Mesendoderm (in vitro differentiated cells): ENCODE measurements at regions not wholly inside any gene's neighbourhood (a gene's known extent, or its start where the extent isn't known, plus 50 kb on each side); places are given as distances from the start of the nearest gene placed in this dataset.

Experiments
- DNase-seq: peaks from one replicate; pipeline ENCODE4 v3.0.0; 2013
- H2AK5ac ChIP-seq: 2 replicates; pipeline ENCODE4 v1.6.1; 2013; ENCODE audit warnings: low read length, inconsistent platforms
- H2BK120ac ChIP-seq: 2 replicates; pipeline ENCODE4 v1.6.1; 2013; ENCODE audit warnings: low read depth, mild to moderate bottlenecking, low read length, moderate library complexity, mixed read lengths
- H2BK15ac ChIP-seq: replicated peaks from 2 replicates; pipeline ENCODE4 v1.6.1; 2013; ENCODE audit warnings: low read depth, mild to moderate bottlenecking, moderate library complexity
- H2BK5ac ChIP-seq: 2 replicates; pipeline ENCODE4 v1.6.1; 2013; ENCODE audit warnings: low read length, inconsistent platforms
- H3K18ac ChIP-seq: 2 replicates; pipeline ENCODE4 v1.6.1; 2013; ENCODE audit warnings: mild to moderate bottlenecking, low read length, mixed read lengths
- H3K23ac ChIP-seq: one replicate; pipeline ENCODE4 v1.6.1; 2013; ENCODE audit warnings: low read length
- H3K27ac ChIP-seq: 2 replicates; pipeline ENCODE4 v1.5.1; 2013; ENCODE audit warnings: low read depth, mild to moderate bottlenecking, inconsistent platforms, low read length, moderate library complexity
- H3K27me3 ChIP-seq: 2 replicates; pipeline ENCODE4 v1.6.1; 2013; ENCODE audit warnings: low read length, control low read depth, mild to moderate bottlenecking, inconsistent platforms; ENCODE audit not compliant: insufficient read depth, poor library complexity
- H3K36me3 ChIP-seq: 2 replicates; pipeline ENCODE4 v1.6.1; 2013; ENCODE audit warnings: low read length, inconsistent platforms; ENCODE audit not compliant: control insufficient read depth, insufficient read depth
- H3K4ac ChIP-seq: one replicate; pipeline ENCODE4 v1.6.1; 2013; ENCODE audit warnings: low read depth, mild to moderate bottlenecking, low read length, moderate library complexity
- H3K4me1 ChIP-seq: 2 replicates; pipeline ENCODE4 v1.6.1; 2013; ENCODE audit warnings: low read depth, low read length, inconsistent platforms; ENCODE audit not compliant: control insufficient read depth
- H3K4me2 ChIP-seq: 2 replicates; pipeline ENCODE4 v1.6.1; 2013; ENCODE audit warnings: low read length
- H3K4me3 ChIP-seq: 2 replicates; pipeline ENCODE4 v1.5.1; 2013; ENCODE audit warnings: mild to moderate bottlenecking, low read length
- H3K56ac ChIP-seq: one replicate; pipeline ENCODE4 v1.6.1; 2013; ENCODE audit warnings: low read length
- H3K79me1 ChIP-seq: 2 replicates; pipeline ENCODE4 v1.6.1; 2013; ENCODE audit warnings: low read length, inconsistent platforms
- H3K79me2 ChIP-seq: 2 replicates; pipeline ENCODE4 v1.6.1; 2013; ENCODE audit warnings: mild to moderate bottlenecking, low read length; ENCODE audit not compliant: control insufficient read depth, insufficient read depth
- H3K9ac ChIP-seq: 2 replicates; pipeline ENCODE4 v1.6.1; 2013; ENCODE audit warnings: low read length, inconsistent platforms
- H4K5ac ChIP-seq: one replicate; pipeline ENCODE4 v1.6.1; 2013; ENCODE audit warnings: low read length
- H4K8ac ChIP-seq: one replicate; pipeline ENCODE4 v1.6.1; 2013; ENCODE audit warnings: low read depth, mild to moderate bottlenecking, control low read depth, low read length, moderate library complexity
- WGBS: extraction: QIAGEN DNeasy Blood & Tissue Kit; methylation state at CpG from one replicate; pipeline ENCODE4 v1.1.7; 2013; ENCODE audit warnings: low lambda C conversion rate, missing lambda C conversion rate; ENCODE audit not compliant: insufficient coverage; ENCODE audit errors: extremely low coverage; 5-methylcytosine and 5-hydroxymethylcytosine counted together

DNA sequence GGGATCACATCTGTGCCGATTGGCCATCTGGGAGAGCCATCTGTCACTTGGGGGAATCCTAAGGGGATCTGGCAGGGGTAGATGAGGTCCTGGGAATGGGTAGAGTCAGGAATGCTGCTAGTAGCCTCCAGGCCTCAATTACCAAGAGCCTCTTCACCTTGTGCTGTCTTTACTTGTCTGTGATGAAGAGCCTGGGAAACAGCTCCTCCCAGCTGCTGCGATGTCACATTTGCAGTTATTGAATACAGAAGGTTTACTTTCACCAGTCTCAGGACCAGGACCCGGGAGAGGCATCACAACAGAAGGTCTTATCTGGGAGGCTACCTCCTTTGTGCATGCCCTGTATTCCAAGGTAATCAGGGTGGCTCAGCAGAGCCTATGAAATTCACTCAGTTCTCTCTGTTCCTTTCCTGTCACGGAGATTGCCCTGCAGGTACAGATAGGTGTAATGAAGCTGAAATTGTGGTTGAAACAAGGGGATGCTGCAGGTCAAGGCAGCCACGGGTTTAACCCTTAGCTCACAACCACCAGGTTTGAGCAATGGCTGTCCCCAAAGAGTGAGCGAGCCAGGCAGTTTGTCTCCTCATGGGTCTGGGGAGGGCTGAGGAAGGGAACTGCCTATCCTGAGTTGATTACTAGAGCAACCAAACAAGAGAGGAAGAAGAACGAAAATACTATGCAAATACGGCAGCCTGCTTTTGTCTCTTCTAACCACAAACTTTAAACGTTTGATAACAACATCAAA lies 298.9 kb upstream of the RORA start:
- H3K27ac ChIP-seq = no peak overlapping the region

DNA sequence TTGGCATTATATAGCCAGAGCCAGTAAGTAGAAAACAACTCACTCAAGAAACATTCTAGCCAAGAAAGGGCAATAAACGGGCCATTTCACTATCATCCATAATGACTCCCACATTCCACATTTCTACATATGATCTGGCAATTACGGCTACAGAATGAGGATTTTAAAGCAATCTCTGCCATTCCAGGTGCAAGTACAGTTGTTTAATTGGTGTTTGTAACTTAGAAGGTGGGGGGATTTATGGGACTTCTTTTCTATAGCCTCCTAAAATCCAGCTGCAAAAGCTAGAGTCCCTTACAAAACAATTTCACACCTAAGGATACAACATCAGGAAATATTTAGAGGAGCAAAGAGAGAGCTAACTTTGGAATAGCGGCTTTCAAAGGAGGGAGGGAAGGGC lies 295.4 kb upstream of the RORA start:
- Histone ChIP-seq H3K18ac (no peak overlapping the region), H3K27me3 (no peaks in the 10 kb centered on the region), H3K4me2 (no peak overlapping the region), H3K27ac (no peak overlapping the region), H3K23ac (no peak overlapping the region), H3K4ac (no peak overlapping the region), H2BK120ac (no peak overlapping the region), H2AK5ac (no peak overlapping the region), H3K56ac (no peak overlapping the region), H2BK5ac (no peak overlapping the region), H3K4me3 (no peak overlapping the region), H3K9ac (no peak overlapping the region), H3K79me2 (no peaks in the 10 kb centered on the region), H4K5ac (no peak overlapping the region), H3K4me1 (peaks cover 3% of the 10 kb centered on the region), H3K79me1 (no peaks in the 10 kb centered on the region), H4K8ac (no peak overlapping the region), H3K36me3 (no peaks in the 10 kb centered on the region), H2BK15ac (no peak overlapping the region)
- no peak for DNase-seq
- no CpG with 5 or more reads among the region's 3 CpGs for WGBS

More for the DNA sequence above, 298.9 kb upstream of the RORA start:
- H2AK5ac ChIP-seq = no peak overlapping the region
- no peak overlapping the region for H3K4ac ChIP-seq
- H3K79me1 ChIP-seq = no peaks in the 10 kb centered on the region
- no peak overlapping the region for H3K18ac ChIP-seq
- no peaks in the 10 kb centered on the region for H3K27me3 ChIP-seq
- H3K36me3 ChIP-seq = no peaks in the 10 kb centered on the region
- no peak overlapping the region for H2BK120ac ChIP-seq
- DNase-seq = peak; percentile 46
- no peak overlapping the region for H3K23ac ChIP-seq
- WGBS = no CpG with 5 or more reads among the region's 9 CpGs
- no peak overlapping the region for H3K4me2 ChIP-seq
- no peak overlapping the region for H4K8ac ChIP-seq
- no peak overlapping the region for H3K4me3 ChIP-seq
- no peak overlapping the region for H4K5ac ChIP-seq
- no peak overlapping the region for H2BK15ac ChIP-seq
- H3K9ac ChIP-seq = no peak overlapping the region
- peak overlapping the region; percentile 11 for H3K56ac ChIP-seq
- H3K79me2 ChIP-seq = no peaks in the 10 kb centered on the region
- H2BK5ac ChIP-seq = no peak overlapping the region
- H3K4me1 ChIP-seq = peaks cover 3% of the 10 kb centered on the region

DNA sequence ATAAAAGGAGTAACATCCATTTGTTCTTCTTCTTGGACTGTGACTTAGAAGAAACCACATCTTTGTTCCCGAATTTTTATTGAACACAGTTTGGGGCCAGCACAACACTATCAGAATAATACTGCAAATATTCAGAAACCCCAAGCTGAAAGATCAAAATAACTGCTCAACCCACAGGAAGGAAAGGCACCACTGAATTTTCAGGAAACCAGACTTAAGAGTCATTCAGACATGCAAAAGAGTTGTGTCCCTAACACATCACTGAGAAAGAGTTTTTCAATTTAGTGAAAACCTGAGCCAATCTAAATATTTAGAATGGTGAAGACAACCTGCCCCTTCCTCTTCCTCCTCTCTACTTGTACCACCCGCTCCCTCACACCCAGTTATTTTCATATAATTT lies 295.0 kb upstream of the RORA start:
- Histone ChIP-seq H3K79me1 (no peaks in the 10 kb centered on the region), H2BK120ac (no peak overlapping the region), H4K5ac (no peak overlapping the region), H2BK15ac (no peak overlapping the region), H3K9ac (no peak overlapping the region), H3K27ac (no peak overlapping the region), H3K4me1 (peaks cover 3% of the 10 kb centered on the region), H3K79me2 (no peaks in the 10 kb centered on the region), H3K27me3 (no peaks in the 10 kb centered on the region), H3K36me3 (no peaks in the 10 kb centered on the region), H3K4ac (no peak overlapping the region), H2BK5ac (no peak overlapping the region), H3K4me2 (no peak overlapping the region), H3K4me3 (no peak overlapping the region), H4K8ac (no peak overlapping the region), H2AK5ac (no peak overlapping the region), H3K18ac (no peak overlapping the region), H3K56ac (no peak overlapping the region), H3K23ac (no peak overlapping the region)
- no peak for DNase-seq
- WGBS = no CpG with 5 or more reads among the region's 2 CpGs

DNA sequence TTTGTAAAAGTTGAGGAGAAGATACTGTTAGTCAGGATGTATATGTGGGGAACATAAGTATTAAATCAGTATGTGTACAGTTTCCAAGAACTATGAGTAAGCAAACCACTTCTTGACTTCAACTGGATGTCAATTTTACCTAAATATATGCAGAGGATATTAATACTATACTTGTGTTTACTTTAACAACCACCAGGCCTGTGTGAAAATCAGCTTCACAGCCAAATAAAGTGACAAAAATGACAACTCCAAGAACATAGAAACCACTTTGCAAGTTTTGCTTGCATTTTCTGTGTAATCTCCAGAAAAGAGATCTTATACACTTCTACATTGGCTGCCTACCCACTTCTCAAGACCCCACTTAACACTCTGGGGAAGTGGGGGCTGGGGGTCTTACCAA lies 293.3 kb upstream of the RORA start:
- Histone ChIP-seq H4K8ac (no peak overlapping the region), H3K79me1 (no peaks in the 10 kb centered on the region), H3K23ac (no peak overlapping the region), H3K79me2 (no peaks in the 10 kb centered on the region), H3K27me3 (no peaks in the 10 kb centered on the region), H2BK15ac (no peak overlapping the region), H3K56ac (no peak overlapping the region), H2BK5ac (no peak overlapping the region), H3K4me2 (no peak overlapping the region), H2BK120ac (no peak overlapping the region), H2AK5ac (no peak overlapping the region), H3K4me1 (no peaks in the 10 kb centered on the region), H3K4me3 (no peak overlapping the region), H3K18ac (no peak overlapping the region), H3K36me3 (no peaks in the 10 kb centered on the region), H4K5ac (no peak overlapping the region), H3K4ac (no peak overlapping the region), H3K9ac (no peak overlapping the region), H3K27ac (no peak overlapping the region)
- DNase-seq = no peak

DNA sequence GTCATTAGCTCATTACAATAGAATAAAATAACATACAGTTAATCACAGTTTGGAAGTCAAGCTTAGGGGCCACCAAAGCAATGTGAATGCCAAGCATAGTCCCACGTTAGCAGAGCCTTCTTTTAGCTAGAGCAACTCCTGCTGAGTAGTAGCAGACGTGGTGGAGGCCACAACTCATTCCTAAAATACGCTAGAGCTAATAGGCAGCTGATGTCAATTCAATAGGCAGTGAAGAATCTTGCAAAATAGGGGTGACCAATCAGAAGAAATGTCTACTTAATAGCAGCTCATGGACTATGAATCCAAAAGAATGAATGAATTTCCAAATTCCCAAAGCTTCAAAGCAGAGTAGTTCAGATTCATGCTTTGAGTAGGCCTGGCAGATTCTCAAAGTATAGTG lies 292.9 kb upstream of the RORA start:
- Histone ChIP-seq H3K23ac (no peak overlapping the region), H3K56ac (no peak overlapping the region), H3K18ac (no peak overlapping the region), H3K4me2 (no peak overlapping the region), H3K79me2 (no peaks in the 10 kb centered on the region), H3K4me3 (no peak overlapping the region), H2BK5ac (no peak overlapping the region), H3K27ac (no peak overlapping the region), H2AK5ac (no peak overlapping the region), H3K36me3 (no peaks in the 10 kb centered on the region), H3K79me1 (no peaks in the 10 kb centered on the region), H3K9ac (no peak overlapping the region), H3K4me1 (no peaks in the 10 kb centered on the region), H2BK15ac (no peak overlapping the region), H4K8ac (no peak overlapping the region), H3K27me3 (no peaks in the 10 kb centered on the region), H3K4ac (no peak overlapping the region), H2BK120ac (no peak overlapping the region), H4K5ac (no peak overlapping the region)
- WGBS = no CpG with 5 or more reads among the region's 3 CpGs
- no peak for DNase-seq

DNA sequence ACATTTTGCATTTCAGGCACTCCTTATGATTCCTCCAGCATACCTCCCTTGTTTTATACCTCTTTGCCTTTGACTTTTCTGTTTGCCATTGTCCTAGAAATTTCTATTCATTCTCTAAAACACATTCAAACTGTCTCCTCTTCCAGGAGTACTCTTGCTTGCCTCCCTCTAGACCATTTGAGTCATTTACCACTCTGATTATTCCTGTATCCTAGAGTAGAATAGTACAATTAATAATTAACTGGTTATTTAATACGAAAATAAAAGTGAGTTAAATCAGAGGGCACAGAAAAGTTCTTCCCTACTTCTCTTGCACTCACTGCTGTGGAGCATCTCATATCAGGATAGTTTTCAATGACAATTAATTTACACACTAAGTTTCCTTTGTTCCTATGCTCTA lies 290.2 kb upstream of the RORA start:
- Histone ChIP-seq H3K56ac (no peak overlapping the region), H3K4ac (no peak overlapping the region), H3K4me3 (no peak overlapping the region), H3K36me3 (no peaks in the 10 kb centered on the region), H3K27me3 (no peaks in the 10 kb centered on the region), H2BK5ac (no peak overlapping the region), H2BK15ac (no peak overlapping the region), H3K9ac (no peak overlapping the region), H3K18ac (no peak overlapping the region), H3K79me1 (no peaks in the 10 kb centered on the region), H2AK5ac (no peak overlapping the region), H3K27ac (no peak overlapping the region), H3K4me1 (no peaks in the 10 kb centered on the region), H3K4me2 (no peak overlapping the region), H2BK120ac (no peak overlapping the region), H3K23ac (no peak overlapping the region), H4K5ac (no peak overlapping the region), H4K8ac (no peak overlapping the region), H3K79me2 (no peaks in the 10 kb centered on the region)
- no CpG with 5 or more reads among the region's 1 CpG for WGBS
- no peak for DNase-seq
